K562 (cell line): ENCODE measurements at regions not wholly inside any gene's neighbourhood (a gene's known extent, or its start where the extent isn't known, plus 50 kb on each side); places are given as distances from the start of the nearest gene placed in this dataset.

Experiments
- ATAC-seq: fragments of 200-7000 bp; cut with Tn5 transposase; 3 replicates; pipeline ENCODE4 v1.9.1; 2020; ENCODE audit warnings: moderate library complexity
- BruUV-seq: library from RNA; stranded (reverse); fragments of 400-500 nt; replicated peaks from 2 replicates; lab custom pipeline; 2021; lab: Mats Ljungman, UMichigan
- CTCF ChIA-PET: fragments of 300-600 bp; formaldehyde crosslinking; extraction: SDS; loops from one replicate; lab custom pipeline; 2021; ENCODE audit warnings: low intra/inter-chr PET ratio; lab: Yijun Ruan, JAX
- POLR2A ChIA-PET: fragments of 300-600, 350-650 bp; sonication (Branson Sonifier 250); formaldehyde crosslinking; extraction: SDS; loops from one replicate; lab custom pipeline; 2021; ENCODE audit warnings: antibody characterized with exemption, inconsistent platforms; lab: Yijun Ruan, JAX
- DNase-seq, 4 experiments: peaks; one replicate each; pipeline versions ENCODE4 v3.0.0 to v3.0.0-alpha.2; 2011 to 2018; ENCODE audit warnings: low spot score in 3 of 4, mixed read lengths in 3 of 4; ENCODE audit errors: extremely low read depth in 1 of 4
- FAIRE-seq: peaks from 2 replicates; lab custom pipeline; 2011; peaks lifted over from hg19 to GRCh38; lab: Jason Lieb, UNC
- H2AFZ ChIP-seq: 2 replicates; pipeline ENCODE4 v1.6.0; 2011; ENCODE audit warnings: low read depth, low read length, control low read depth, inconsistent platforms
- H3K27ac ChIP-seq: fragments of 200-600 bp; 3 replicates; pipeline ENCODE4 v1.8.0; 2011; ENCODE audit warnings: low read depth, mild to moderate bottlenecking, control low read depth, inconsistent platforms, low read length, moderate library complexity, mixed read lengths; ENCODE audit errors: extremely low read depth
- H3K27me3 ChIP-seq, 2 experiments: fragments of 300-600 bp in 1 of 2; 2 replicates in 1 of 2; 3 replicates in 1 of 2; pipeline versions ENCODE4 v1.6.0 to v1.8.0; 2011; ENCODE audit warnings: inconsistent platforms in 2 of 2, low read length in 2 of 2, mild to moderate bottlenecking in 1 of 2, mixed read lengths in 1 of 2, moderate library complexity in 1 of 2; ENCODE audit not compliant: control insufficient read depth in 2 of 2, insufficient read depth in 2 of 2
- H3K36me3 ChIP-seq: fragments of 300-600 bp; 3 replicates; pipeline ENCODE4 v1.8.0; 2011; ENCODE audit warnings: mild to moderate bottlenecking, low read length, inconsistent platforms; ENCODE audit not compliant: control insufficient read depth, insufficient read depth
- H3K4me1 ChIP-seq, 2 experiments: fragments of 200-600 bp in 1 of 2; replicated peaks in 1 of 2; 2 replicates in 1 of 2; 3 replicates in 1 of 2; pipeline versions ENCODE4 v1.5.1 to v1.8.0; 2011; ENCODE audit warnings: inconsistent platforms in 2 of 2, low read length in 2 of 2, mild to moderate bottlenecking in 1 of 2, mixed read lengths in 1 of 2, moderate library complexity in 1 of 2; ENCODE audit not compliant: control insufficient read depth in 2 of 2, insufficient read depth in 2 of 2
- H3K4me2 ChIP-seq: 2 replicates; pipeline ENCODE4 v1.6.1; 2011; ENCODE audit warnings: low read length, control low read depth, inconsistent platforms, mixed read lengths; ENCODE audit not compliant: insufficient read depth
- H3K4me3 ChIP-seq: fragments of 200-600 bp; sonication (generic), shearing (Covaris generic); 2 replicates; pipeline ENCODE4 v1.5.1; 2016; ENCODE audit warnings: control low read depth, inconsistent platforms
- H3K79me2 ChIP-seq: fragments of 200-600 bp; 3 replicates; pipeline ENCODE4 v1.8.0; 2011; ENCODE audit warnings: low read length, inconsistent platforms; ENCODE audit not compliant: control insufficient read depth, insufficient read depth
- H3K9ac ChIP-seq, 2 experiments: 2 replicates each; pipeline versions ENCODE4 v1.6.0 to v1.6.1; 2011; ENCODE audit warnings: low read depth in 2 of 2, low read length in 2 of 2, control low read depth in 1 of 2, inconsistent platforms in 1 of 2, mild to moderate bottlenecking in 1 of 2, mixed read lengths in 1 of 2; ENCODE audit not compliant: insufficient read depth in 1 of 2
- H3K9me1 ChIP-seq: one replicate; pipeline ENCODE4 v1.6.0; 2011; ENCODE audit warnings: inconsistent platforms, mild to moderate bottlenecking, low read length, moderate library complexity; ENCODE audit not compliant: control insufficient read depth, insufficient read depth
- H3K9me3 ChIP-seq: replicated peaks from 2 replicates; pipeline ENCODE4 v1.5.1; 2011; ENCODE audit warnings: low read depth, low read length, inconsistent platforms; ENCODE audit not compliant: control insufficient read depth, insufficient read depth
- H4K20me1 ChIP-seq: replicated peaks from 2 replicates; pipeline ENCODE4 v1.6.1; 2011; ENCODE audit warnings: low read length, inconsistent platforms, mixed read lengths; ENCODE audit not compliant: control insufficient read depth, insufficient read depth
- C11orf30 ChIP-seq: fragments of 450-650 bp; IDR thresholded peaks from 2 replicates; pipeline ENCODE4 v1.6.1; 2016; ENCODE audit warnings: low read depth, mild to moderate bottlenecking
- MAFG ChIP-seq: fragments of 450-650 bp; conservative IDR thresholded peaks from 2 replicates; pipeline ENCODE4 v1.6.1; 2016; ENCODE audit warnings: missing genetic modification characterization, missing compliant biosample characterization
- NONO ChIP-seq, 2 experiments: fragments of 200-400 bp in 1 of 2; fragments of 450-650 bp in 1 of 2; formaldehyde crosslinking in 1 of 2; IDR thresholded peaks; 2 replicates each; pipeline ENCODE4 v1.6.1; 2017; ENCODE audit warnings: low read depth in 2 of 2, mild to moderate bottlenecking in 2 of 2, moderate library complexity in 2 of 2, low read length in 1 of 2
- THAP12 ChIP-seq: fragments of 250-450 bp; sonication (Bioruptor Pico); IDR thresholded peaks from 2 replicates; pipeline ENCODE4 v1.9.0; 2021; ENCODE audit warnings: mild to moderate bottlenecking, inconsistent platforms
- XRCC3 ChIP-seq: fragments of 450-650 bp; IDR thresholded peaks from 2 replicates; pipeline ENCODE4 v1.6.1; 2017; ENCODE audit warnings: mild to moderate bottlenecking, moderate library complexity
- ZBTB5 ChIP-seq: fragments of 450-650 bp; IDR thresholded peaks from 2 replicates; pipeline ENCODE4 v1.6.1; 2017; ENCODE audit warnings: antibody characterized with exemption
- ZC3H8 ChIP-seq: fragments of 450-650 bp; IDR thresholded peaks from 2 replicates; pipeline ENCODE4 v1.6.1; 2017
- ZNF316 ChIP-seq: fragments of 450-650 bp; IDR thresholded peaks from 2 replicates; pipeline ENCODE4 v1.6.1; 2016
- in situ Hi-C: fragments of 300-500 bp; cut with MboI; formaldehyde crosslinking; loops from 4 replicates; pipeline ENCODE4 v1.15.0; 2018; ENCODE audit warnings: inconsistent platforms, mixed read lengths
- intact Hi-C: fragments of 100-400 bp; cut with micrococcal nuclease; formaldehyde crosslinking; loops from 2 replicates; pipeline ENCODE4 v1.14.2; 2022

GRCh38 chr17:70713694-70714093 is 544.4 kb downstream of the KCNJ2 start:
- intact Hi-C loops: no loop called here
- no peak for FAIRE-seq

More at GRCh38 chr17:70713694-70714093, 544.4 kb downstream of the KCNJ2 start:
- Histone ChIP-seq H4K20me1 (no peaks in the 10 kb centered on the region), H3K27ac (no peak overlapping the region), H2AFZ (no peak overlapping the region), H3K36me3 (no peaks in the 10 kb centered on the region), H3K27me3 (no peaks in the 10 kb centered on the region), H3K9ac (no peak overlapping the region), H3K4me1 (no peaks in the 10 kb centered on the region), H3K9me1 (no peaks in the 10 kb centered on the region), H3K79me2 (no peaks in the 10 kb centered on the region), H3K9me3 (no peaks in the 10 kb centered on the region), H3K4me3 (no peak overlapping the region), H3K4me2 (no peak overlapping the region)
- ChIA-PET CTCF (no interaction called here), POLR2A (no interaction called here)
- no peak for ATAC-seq
- no peak for DNase-seq
- BruUV-seq: no TSS peak
- in situ Hi-C loops: no loop called here
- TF ChIP-seq ZC3H8 (no peak), THAP12 (CRISPR knock-in tag) (no peak), ZNF316 (peak; percentile 73), XRCC3 (no peak), NONO (IDR thresholded peaks at IDR 0.05; ENCODE audit: low read depth in 2 of 2, low read length in 1 of 2) (no peak), C11orf30 (peak; percentile 42; the same call in 1 of the 2 replicates), ZBTB5 (no peak), MAFG (tag) (peak; percentile 22; the same call in 1 of the 2 replicates)
